Hepatocyte (in vitro differentiated cells): ENCODE measurements at regions not wholly inside any gene's neighbourhood (a gene's known extent, or its start where the extent isn't known, plus 50 kb on each side); places are given as distances from the start of the nearest gene placed in this dataset.

Experiments
- EZH2 ChIP-seq: fragments of 200-600 bp; sonication (generic); IDR thresholded peaks from 2 replicates; pipeline ENCODE4 v1.6.1; 2016; ENCODE audit warnings: antibody characterized with exemption, mild to moderate bottlenecking, borderline replicate concordance
- EZH2phosphoT487 ChIP-seq: fragments of 200-600 bp; sonication (generic); IDR thresholded peaks from one replicate; pipeline ENCODE4 v1.6.1; 2018; ENCODE audit warnings: antibody characterized with exemption, mild to moderate bottlenecking, low read depth, moderate library complexity; ENCODE audit not compliant: unreplicated experiment, severe bottlenecking
- TF ChIP-seq, protein P1 (sequence below): fragments of 200-600 bp; sonication (generic); IDR thresholded peaks from 2 replicates; pipeline ENCODE4 v1.5.1; 2016; ENCODE audit warnings: antibody characterized with exemption, mild to moderate bottlenecking; ENCODE audit not compliant: poor library complexity

DNA sequence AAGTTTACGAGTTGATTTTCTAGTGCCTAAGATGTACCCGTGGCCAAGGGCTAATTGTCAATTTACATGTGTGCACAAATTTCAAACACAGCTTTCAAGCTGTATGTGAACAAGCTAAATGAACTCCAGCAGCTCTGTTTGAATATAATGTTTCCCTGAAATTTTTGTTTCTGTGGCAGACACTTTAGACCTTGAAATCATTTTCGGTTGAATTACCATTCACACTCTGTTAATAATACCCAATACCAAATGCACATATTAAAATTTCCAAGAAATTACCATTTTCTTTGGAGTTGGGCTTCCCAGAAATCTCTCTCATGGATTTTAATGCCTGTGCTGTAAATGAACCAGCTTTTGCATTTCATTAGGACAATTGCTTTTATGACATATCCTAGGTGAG, 506.1 kb upstream of the ID4 start:
- TF ChIP-seq, protein P1, sequence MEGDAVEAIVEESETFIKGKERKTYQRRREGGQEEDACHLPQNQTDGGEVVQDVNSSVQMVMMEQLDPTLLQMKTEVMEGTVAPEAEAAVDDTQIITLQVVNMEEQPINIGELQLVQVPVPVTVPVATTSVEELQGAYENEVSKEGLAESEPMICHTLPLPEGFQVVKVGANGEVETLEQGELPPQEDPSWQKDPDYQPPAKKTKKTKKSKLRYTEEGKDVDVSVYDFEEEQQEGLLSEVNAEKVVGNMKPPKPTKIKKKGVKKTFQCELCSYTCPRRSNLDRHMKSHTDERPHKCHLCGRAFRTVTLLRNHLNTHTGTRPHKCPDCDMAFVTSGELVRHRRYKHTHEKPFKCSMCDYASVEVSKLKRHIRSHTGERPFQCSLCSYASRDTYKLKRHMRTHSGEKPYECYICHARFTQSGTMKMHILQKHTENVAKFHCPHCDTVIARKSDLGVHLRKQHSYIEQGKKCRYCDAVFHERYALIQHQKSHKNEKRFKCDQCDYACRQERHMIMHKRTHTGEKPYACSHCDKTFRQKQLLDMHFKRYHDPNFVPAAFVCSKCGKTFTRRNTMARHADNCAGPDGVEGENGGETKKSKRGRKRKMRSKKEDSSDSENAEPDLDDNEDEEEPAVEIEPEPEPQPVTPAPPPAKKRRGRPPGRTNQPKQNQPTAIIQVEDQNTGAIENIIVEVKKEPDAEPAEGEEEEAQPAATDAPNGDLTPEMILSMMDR, result no peak
- TF ChIP-seq EZH2phosphoT487 (no peak), EZH2 (no peak)
